DND-41 (cell line): ENCODE measurements at regions not wholly inside any gene's neighbourhood (a gene's known extent, or its start where the extent isn't known, plus 50 kb on each side); places are given as distances from the start of the nearest gene placed in this dataset.

Experiments
- ATAC-seq: fragments of 200-7000 bp; cut with Tn5 transposase; 3 replicates; pipeline ENCODE4 v1.9.1; 2021; ENCODE audit warnings: low read depth; ENCODE audit not compliant: insufficient read depth
- DNase-seq: peaks from one replicate; pipeline ENCODE4 v3.0.0-alpha.2; 2020
- H2AFZ ChIP-seq: 2 replicates; pipeline ENCODE4 v1.6.0; 2012; ENCODE audit warnings: low read depth, low read length
- H3K27ac ChIP-seq: 2 replicates; pipeline ENCODE4 v1.5.1; 2012; ENCODE audit warnings: low read length, inconsistent platforms
- H3K27me3 ChIP-seq: fragments of 200-600 bp; sonication (generic); 2 replicates; pipeline ENCODE4 v1.6.0; 2012; ENCODE audit warnings: low read length, mild to moderate bottlenecking, inconsistent platforms; ENCODE audit not compliant: insufficient read depth, poor library complexity
- H3K36me3 ChIP-seq: 2 replicates; pipeline ENCODE4 v1.5.1; 2012; ENCODE audit warnings: low read length, inconsistent platforms; ENCODE audit not compliant: insufficient read depth
- H3K4me1 ChIP-seq: 2 replicates; pipeline ENCODE4 v1.5.1; 2012; ENCODE audit warnings: mild to moderate bottlenecking, low read length; ENCODE audit not compliant: insufficient read depth
- H3K4me2 ChIP-seq: 2 replicates; pipeline ENCODE4 v1.6.0; 2012; ENCODE audit warnings: mild to moderate bottlenecking, moderate library complexity, low read length, inconsistent platforms; ENCODE audit not compliant: insufficient read depth
- H3K4me3 ChIP-seq, 2 experiments: fragments of 200-600 bp in 1 of 2; shearing (Covaris generic) in 1 of 2; 2 replicates each; pipeline ENCODE4 v1.5.1; 2012 to 2016; ENCODE audit warnings: inconsistent platforms in 2 of 2, low read length in 2 of 2, mild to moderate bottlenecking in 2 of 2, low read depth in 1 of 2, moderate library complexity in 1 of 2
- H3K79me2 ChIP-seq: 2 replicates; pipeline ENCODE4 v1.6.0; 2012; ENCODE audit warnings: low read length, inconsistent platforms; ENCODE audit not compliant: insufficient read depth
- H3K9ac ChIP-seq: 2 replicates; pipeline ENCODE4 v1.6.0; 2012; ENCODE audit warnings: low read depth, mild to moderate bottlenecking, inconsistent platforms, low read length, moderate library complexity
- H3K9me3 ChIP-seq: 2 replicates; pipeline ENCODE4 v1.5.1; 2012; ENCODE audit warnings: low read length, moderate library complexity, mild to moderate bottlenecking, inconsistent platforms; ENCODE audit not compliant: insufficient read depth, severe bottlenecking
- H4K20me1 ChIP-seq: 2 replicates; pipeline ENCODE4 v1.6.0; 2012; ENCODE audit warnings: low read length; ENCODE audit not compliant: insufficient read depth
- CTCF ChIP-seq: IDR thresholded peaks from 2 replicates; pipeline ENCODE4 v1.5.1; 2012; ENCODE audit warnings: borderline replicate concordance, low read length, moderate library complexity, mild to moderate bottlenecking; ENCODE audit not compliant: poor library complexity, severe bottlenecking; ENCODE audit errors: extremely low read depth
- EZH2 ChIP-seq: IDR thresholded peaks from 3 replicates; pipeline ENCODE4 v1.6.1; 2012; ENCODE audit warnings: borderline replicate concordance, low read depth, mild to moderate bottlenecking, moderate library complexity, low read length, inconsistent platforms; ENCODE audit not compliant: severe bottlenecking

GRCh38 chr12:130222519-130223218 is 60.4 kb downstream of the FZD10 start:
- no peaks in the 10 kb centered on the region for H3K4me1 ChIP-seq
- ATAC-seq (no peak), DNase-seq (no peak)
- no peaks in the 10 kb centered on the region for H3K79me2 ChIP-seq
- peaks cover 2% of the 10 kb centered on the region for H3K27me3 ChIP-seq
- no peak overlapping the region for H3K4me3 ChIP-seq
- TF ChIP-seq EZH2 (no peak), CTCF (peak; percentile 33)
- no peaks in the 10 kb centered on the region for H3K36me3 ChIP-seq
- no peak overlapping the region for H2AFZ ChIP-seq
- no peaks in the 10 kb centered on the region for H4K20me1 ChIP-seq
- no peak overlapping the region for H3K4me2 ChIP-seq
- no peak overlapping the region for H3K9ac ChIP-seq
- H3K9me3 ChIP-seq: peaks cover 1% of the 10 kb centered on the region
- no peak overlapping the region for H3K27ac ChIP-seq

GRCh38 chr12:130223767-130224244 is 61.5 kb downstream of the FZD10 start:
- Histone ChIP-seq H3K4me2 (no peak overlapping the region), H3K4me1 (no peaks in the 10 kb centered on the region), H3K27me3 (peaks cover 2% of the 10 kb centered on the region), H3K9me3 (peaks cover 5% of the 10 kb centered on the region), H3K36me3 (no peaks in the 10 kb centered on the region), H3K79me2 (no peaks in the 10 kb centered on the region), H3K9ac (no peak overlapping the region), H3K27ac (no peak overlapping the region), H2AFZ (no peak overlapping the region), H3K4me3 (no peak overlapping the region), H4K20me1 (no peaks in the 10 kb centered on the region)
- no peak for DNase-seq
- TF ChIP-seq EZH2: no peak
- no peak for TF ChIP-seq CTCF
- no peak for ATAC-seq

GRCh38 chr12:130224613-130225012 is 62.3 kb downstream of the FZD10 start:
- Histone ChIP-seq H2AFZ (no peak overlapping the region), H3K27me3 (peaks cover 2% of the 10 kb centered on the region), H4K20me1 (no peaks in the 10 kb centered on the region), H3K9ac (no peak overlapping the region), H3K4me2 (no peak overlapping the region), H3K36me3 (no peaks in the 10 kb centered on the region), H3K79me2 (no peaks in the 10 kb centered on the region), H3K4me1 (no peaks in the 10 kb centered on the region), H3K27ac (no peak overlapping the region), H3K4me3 (no peak overlapping the region), H3K9me3 (peaks cover 11% of the 10 kb centered on the region)
- ATAC-seq: no peak
- TF ChIP-seq EZH2 (no peak), CTCF (no peak)
- DNase-seq: no peak
